AG04450 (cell line): ENCODE measurements at regions not wholly inside any gene's neighbourhood (a gene's known extent, or its start where the extent isn't known, plus 50 kb on each side); places are given as distances from the start of the nearest gene placed in this dataset.

Experiments used
- CTCF ChIA-PET: fragments of 300-600, 350-600 bp; formaldehyde crosslinking; extraction: SDS; loops from one replicate; lab custom pipeline; 2022; ENCODE audit warnings: antibody characterized with exemption, inconsistent platforms; lab: Charles Lee
- POLR2A ChIA-PET: fragments of 350-600 bp; formaldehyde crosslinking; extraction: SDS; loops from one replicate; lab custom pipeline; 2021; ENCODE audit warnings: antibody characterized with exemption, inconsistent platforms; lab: Yijun Ruan, JAX
- DNase-seq: peaks from one replicate; pipeline ENCODE4 v3.0.0-alpha.2; 2011; ENCODE audit warnings: low read depth, low spot score
- H3K27ac ChIP-seq: one replicate; pipeline ENCODE4 v1.5.1; 2012; ENCODE audit warnings: low read depth, low read length, control low read depth
- H3K27me3 ChIP-seq: one replicate; pipeline ENCODE4 v1.6.0; 2012; ENCODE audit warnings: low read length; ENCODE audit not compliant: control insufficient read depth, insufficient read depth
- H3K4me3 ChIP-seq: 2 replicates; pipeline ENCODE4 v1.5.1; 2011; ENCODE audit warnings: mild to moderate bottlenecking, low read depth, low read length, control low read depth
- H3K9me3 ChIP-seq: 2 replicates; pipeline ENCODE4 v1.5.1; 2012; ENCODE audit warnings: low read length; ENCODE audit not compliant: control insufficient read depth, insufficient read depth
- CTCF ChIP-seq: IDR thresholded peaks from 2 replicates; pipeline ENCODE4 v1.5.1; 2011; ENCODE audit warnings: low read depth, low read length, control low read depth, inconsistent platforms

DNA sequence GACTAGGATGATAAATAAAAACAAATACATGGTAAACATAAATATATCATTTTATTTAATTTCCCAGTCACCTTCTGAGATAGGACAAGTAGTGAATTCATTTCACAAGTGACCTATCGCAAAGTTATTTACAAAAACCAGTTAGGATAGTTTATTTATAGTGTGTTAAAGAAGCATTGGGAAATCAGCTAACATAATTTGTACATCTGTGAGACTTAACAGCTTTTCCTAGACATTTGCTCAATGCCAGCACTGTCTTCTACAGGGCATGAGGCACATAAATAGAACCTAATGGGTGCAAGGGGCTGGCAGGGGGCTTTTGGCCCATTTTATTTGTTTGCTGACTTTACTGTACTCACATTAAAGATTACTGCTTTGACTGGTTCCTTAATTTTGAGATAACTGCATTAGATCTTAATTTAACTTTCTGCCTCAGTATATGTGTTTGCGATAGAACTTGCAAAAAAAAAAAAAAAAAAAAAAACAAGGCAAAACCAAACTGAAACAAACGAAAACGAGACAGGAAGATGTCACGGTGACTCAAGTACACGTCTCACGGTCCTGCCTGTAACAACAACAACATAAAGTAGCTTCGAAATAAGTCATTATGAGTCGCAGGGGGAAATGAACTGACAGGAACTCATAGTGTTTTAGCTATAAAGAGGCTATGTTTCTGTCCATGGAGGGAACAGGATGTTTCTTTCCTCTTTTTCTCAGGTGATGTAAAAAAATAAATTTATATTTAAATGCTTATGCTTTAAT is 133.7 kb upstream of the GMDS start:
- no peaks in the 10 kb centered on the region for H3K9me3 ChIP-seq
- ChIA-PET POLR2A (interaction anchor here (0.7 kb wide), 2 partner anchors 65 to 892 kb away, joined by 8 to 9 read pairs; no protein-coding TSS in a partner anchor), CTCF (interaction anchor here (0.7 to 1.0 kb wide), 3 partner anchors 18 to 140 kb away, joined by 3 to 4 read pairs (median 3); no protein-coding TSS in a partner anchor)
- no peaks in the 10 kb centered on the region for H3K27me3 ChIP-seq
- no peak overlapping the region for H3K4me3 ChIP-seq
- no peak overlapping the region for H3K27ac ChIP-seq
- TF ChIP-seq CTCF: no peak
- DNase-seq: no peak

DNA sequence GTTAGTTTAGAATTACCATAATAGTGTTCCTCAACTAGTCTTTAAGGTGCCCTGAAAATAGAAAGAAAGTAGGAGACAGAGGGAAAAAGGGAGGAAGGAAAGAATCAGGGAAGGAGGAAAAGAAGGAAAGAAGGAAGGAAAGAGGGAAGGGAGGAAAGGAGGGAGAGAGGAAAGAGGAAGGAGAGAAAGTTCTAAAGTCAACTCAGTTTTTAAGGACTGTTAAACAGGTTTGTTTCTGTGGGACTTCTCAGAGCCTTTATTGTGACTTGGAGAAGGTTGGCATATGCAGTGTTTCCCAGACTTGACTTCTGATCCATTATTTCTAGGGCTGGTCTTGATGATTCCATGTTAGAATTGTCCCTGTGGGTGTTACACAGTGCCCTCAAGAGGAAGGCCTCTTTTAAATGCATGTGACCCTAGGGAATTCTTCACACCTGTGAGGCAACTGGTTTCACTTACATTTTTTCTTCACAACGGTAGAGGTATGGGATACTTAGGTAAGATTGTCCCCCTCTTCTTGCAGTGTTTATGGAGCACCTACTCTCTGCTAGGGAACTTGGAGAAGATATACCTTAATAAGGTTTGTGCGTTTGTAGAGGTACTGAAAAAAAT is 132.7 kb upstream of the GMDS start:
- no peak for DNase-seq
- Histone ChIP-seq H3K4me3 (no peak overlapping the region), H3K27ac (no peak overlapping the region), H3K9me3 (no peaks in the 10 kb centered on the region), H3K27me3 (no peaks in the 10 kb centered on the region)
- TF ChIP-seq CTCF: no peak
- ChIA-PET POLR2A (no interaction called here), CTCF (interaction anchor here (0.9 to 1.0 kb wide), 2 partner anchors 19 to 70 kb away, joined by 3 to 4 read pairs; no protein-coding TSS in a partner anchor)

GRCh38 chr6:2376429-2377355 is 131.3 kb upstream of the GMDS start:
- no peak for TF ChIP-seq CTCF
- Histone ChIP-seq H3K27me3 (no peaks in the 10 kb centered on the region), H3K9me3 (no peaks in the 10 kb centered on the region), H3K27ac (no peak overlapping the region), H3K4me3 (no peak overlapping the region)
- ChIA-PET CTCF (no interaction called here), POLR2A (no interaction called here)
- DNase-seq: no peak

DNA sequence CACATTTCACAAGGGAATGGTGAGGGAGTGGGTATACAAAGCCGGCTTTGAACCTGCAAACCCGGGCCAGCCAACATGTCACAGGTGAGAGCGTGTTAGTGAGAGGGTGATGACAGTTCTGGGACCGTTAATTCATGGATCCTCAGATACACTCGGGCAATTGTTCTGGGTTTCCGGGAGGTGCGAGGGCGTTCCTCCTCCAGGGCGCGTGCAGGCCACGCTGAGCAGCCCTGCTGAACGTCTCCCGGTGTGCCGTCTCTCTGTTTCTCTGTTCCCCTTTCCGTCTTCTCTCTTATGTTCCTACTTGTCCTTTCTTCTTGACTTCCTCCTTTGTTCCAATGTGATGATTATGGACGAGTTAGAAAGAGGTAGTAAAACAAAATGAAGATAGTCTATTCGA is 130.0 kb upstream of the GMDS start:
- Histone ChIP-seq H3K27me3 (no peaks in the 10 kb centered on the region), H3K27ac (no peak overlapping the region), H3K9me3 (no peaks in the 10 kb centered on the region), H3K4me3 (no peak overlapping the region)
- POLR2A ChIA-PET: no interaction called here
- TF ChIP-seq CTCF: no peak
- CTCF ChIA-PET: no interaction called here
- no peak for DNase-seq
